Astrocyte (in vitro differentiated cells and primary cell): ENCODE measurements at regions not wholly inside any gene's neighbourhood (a gene's known extent, or its start where the extent isn't known, plus 50 kb on each side); places are given as distances from the start of the nearest gene placed in this dataset.

Experiments
- CTCF ChIP-seq: IDR thresholded peaks from 2 replicates; pipeline ENCODE4 v1.5.1; 2011; ENCODE audit warnings: low read depth, mild to moderate bottlenecking, inconsistent platforms, low read length, moderate library complexity; ENCODE audit not compliant: insufficient read depth
- EZH2 ChIP-seq: IDR thresholded peaks from 2 replicates; pipeline ENCODE4 v1.6.1; 2012; ENCODE audit warnings: mild to moderate bottlenecking, low read length, inconsistent platforms; ENCODE audit not compliant: insufficient read depth

- TF ChIP-seq CTCF (no peak), EZH2 (no peak)
These were observed 66.7 kb upstream of the FNDC3A start for GRCh38 chr13:48909056-48909389.
